Subcutaneous abdominal adipose tissue (tissue), 5 donors: ENCODE measurements at regions not wholly inside any gene's neighbourhood (a gene's known extent, or its start where the extent isn't known, plus 50 kb on each side); places are given as distances from the start of the nearest gene placed in this dataset.

ENCODE experiments used
- H3K27ac ChIP-seq: one replicate; pipeline ENCODE4 v1.7.0; 2013; ENCODE audit warnings: low read depth, mild to moderate bottlenecking, inconsistent platforms, low read length, moderate library complexity
- H3K27me3 ChIP-seq, 5 donors: one replicate each; pipeline ENCODE4 v1.7.0; 2013; ENCODE audit warnings: low read length in 5 of 5, inconsistent platforms in 1 of 5; ENCODE audit not compliant: control insufficient read depth in 5 of 5, insufficient read depth in 4 of 5
- H3K36me3 ChIP-seq, 5 donors: one replicate each; pipeline ENCODE4 v1.7.0; 2013; ENCODE audit warnings: low read length in 5 of 5; ENCODE audit not compliant: control insufficient read depth in 5 of 5, insufficient read depth in 5 of 5
- H3K4me1 ChIP-seq, 5 donors: one replicate each; pipeline ENCODE4 v1.7.0; 2013; ENCODE audit warnings: low read length in 5 of 5, mild to moderate bottlenecking in 3 of 5, moderate library complexity in 1 of 5; ENCODE audit not compliant: control insufficient read depth in 5 of 5, insufficient read depth in 5 of 5
- H3K4me3 ChIP-seq, 5 donors: one replicate each; pipeline ENCODE4 v1.7.0; 2013; ENCODE audit warnings: low read length in 5 of 5, low read depth in 1 of 5
- H3K9ac ChIP-seq, 5 donors: one replicate each; pipeline ENCODE4 v1.7.0; 2013; ENCODE audit warnings: low read length in 5 of 5, mild to moderate bottlenecking in 4 of 5, moderate library complexity in 3 of 5
- H3K9me3 ChIP-seq, 5 donors: one replicate each; pipeline ENCODE4 v1.7.0; 2013; ENCODE audit warnings: low read length in 5 of 5; ENCODE audit not compliant: control insufficient read depth in 5 of 5
- donor health status: healthy.
- donor health status: healthy.
- donor health status: healthy.
- donor health status: healthy.
- donor health status: healthy.

DNA sequence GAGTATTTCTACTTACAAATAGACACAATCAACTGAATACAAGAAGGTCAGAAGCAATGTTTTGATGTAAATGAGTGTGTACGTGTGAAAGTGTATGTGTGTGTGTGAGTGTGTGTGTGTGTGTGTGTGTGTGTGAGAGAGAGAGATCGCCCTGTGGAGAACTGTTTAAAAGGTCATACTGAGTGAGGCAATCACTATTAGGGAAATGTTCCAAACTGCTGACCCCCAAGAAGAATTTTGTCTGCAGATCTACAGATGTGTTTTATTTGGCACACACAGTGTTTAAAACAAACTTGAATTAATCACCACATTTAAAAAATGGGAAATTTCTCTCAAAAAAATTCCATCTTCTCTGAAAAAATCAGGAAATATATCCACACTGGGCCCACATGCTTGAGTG is 1069.1 kb downstream of the SLC6A15 start:
- no peak overlapping the region for H3K27ac ChIP-seq
- no peaks in the 10 kb centered on the region for H3K9me3 ChIP-seq
- H3K9ac ChIP-seq: no peak overlapping the region
- no peaks in the 10 kb centered on the region for H3K36me3 ChIP-seq
- peaks cover 0 to 11% (median 6%) of the 10 kb centered on the region in 5 donors for H3K4me1 ChIP-seq
- H3K27me3 ChIP-seq: no peaks in the 10 kb centered on the region
- no peak overlapping the region for H3K4me3 ChIP-seq

- Histone ChIP-seq H3K9ac (no peak overlapping the region), H3K27me3 (no peaks in the 10 kb centered on the region), H3K27ac (no peak overlapping the region), H3K4me1 (peaks cover 0 to 11% (median 6%) of the 10 kb centered on the region in 5 donors), H3K4me3 (no peak overlapping the region), H3K36me3 (no peaks in the 10 kb centered on the region), H3K9me3 (no peaks in the 10 kb centered on the region)
Observed at GRCh38 chr12:83841620-83842019, 1071.0 kb downstream of the SLC6A15 start.

GRCh38 chr12:83827860-83828259 is 1084.7 kb downstream of the SLC6A15 start:
- H3K9me3 ChIP-seq: no peaks in the 10 kb centered on the region
- peaks cover 0 to 8% (median 5%) of the 10 kb centered on the region in 5 donors for H3K4me1 ChIP-seq
- H3K27ac ChIP-seq: no peak overlapping the region
- H3K4me3 ChIP-seq: no peak overlapping the region
- no peaks in the 10 kb centered on the region for H3K36me3 ChIP-seq
- no peak overlapping the region for H3K9ac ChIP-seq
- H3K27me3 ChIP-seq: no peaks in the 10 kb centered on the region

- Histone ChIP-seq H3K4me3 (no peak overlapping the region), H3K27me3 (no peaks in the 10 kb centered on the region), H3K27ac (no peak overlapping the region), H3K36me3 (no peaks in the 10 kb centered on the region), H3K9me3 (no peaks in the 10 kb centered on the region), H3K9ac (no peak overlapping the region), H3K4me1 (peaks cover 0 to 8% (median 5%) of the 10 kb centered on the region in 5 donors)
Observed at GRCh38 chr12:83827193-83827592, 1085.4 kb downstream of the SLC6A15 start.

- Histone ChIP-seq H3K9ac (no peak overlapping the region), H3K4me3 (no peak overlapping the region), H3K36me3 (no peaks in the 10 kb centered on the region), H3K4me1 (peaks cover 0 to 10% (median 8%) of the 10 kb centered on the region in 5 donors), H3K27me3 (no peaks in the 10 kb centered on the region), H3K9me3 (no peaks in the 10 kb centered on the region), H3K27ac (no peak overlapping the region)
Observed at GRCh38 chr12:83826112-83826511, 1086.5 kb downstream of the SLC6A15 start.

DNA sequence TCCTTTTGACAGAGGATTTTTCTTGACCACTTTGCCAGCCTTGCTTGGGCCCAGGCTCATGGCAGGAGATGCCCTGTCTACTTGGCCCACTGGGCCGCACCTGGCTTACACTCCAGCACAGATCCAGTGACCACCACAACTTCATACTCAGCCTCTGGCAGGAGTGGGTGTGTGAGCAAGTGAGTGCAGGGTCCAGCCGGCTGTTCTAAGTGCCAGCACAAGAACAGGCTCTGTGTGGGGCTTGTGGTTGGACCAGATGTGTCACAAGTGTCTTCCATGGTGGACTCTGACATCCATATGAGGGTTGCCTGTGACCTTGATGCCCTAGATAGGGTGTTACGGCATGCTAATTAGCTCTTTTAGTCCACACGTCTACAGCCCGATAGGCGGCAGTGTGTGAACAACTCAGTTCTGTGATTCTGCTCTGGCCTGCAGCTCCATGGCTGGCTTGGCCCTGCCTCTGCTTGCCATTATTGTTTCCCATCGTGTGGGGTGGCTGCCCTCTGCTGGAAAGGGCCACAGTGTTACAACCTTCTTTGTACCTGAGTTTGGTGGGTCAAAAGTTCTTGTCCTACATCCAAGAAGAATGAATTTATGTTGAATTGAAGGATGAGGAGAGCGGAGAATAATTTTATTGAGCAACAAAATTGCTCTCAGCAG is 1089.1 kb downstream of the SLC6A15 start:
- H3K36me3 ChIP-seq: no peaks in the 10 kb centered on the region
- H3K4me3 ChIP-seq: no peak overlapping the region
- H3K9me3 ChIP-seq: no peaks in the 10 kb centered on the region
- H3K4me1 ChIP-seq: peaks cover 0 to 10% (median 8%) of the 10 kb centered on the region in 5 donors
- H3K27me3 ChIP-seq: no peaks in the 10 kb centered on the region
- H3K27ac ChIP-seq: no peak overlapping the region
- no peak overlapping the region for H3K9ac ChIP-seq

DNA sequence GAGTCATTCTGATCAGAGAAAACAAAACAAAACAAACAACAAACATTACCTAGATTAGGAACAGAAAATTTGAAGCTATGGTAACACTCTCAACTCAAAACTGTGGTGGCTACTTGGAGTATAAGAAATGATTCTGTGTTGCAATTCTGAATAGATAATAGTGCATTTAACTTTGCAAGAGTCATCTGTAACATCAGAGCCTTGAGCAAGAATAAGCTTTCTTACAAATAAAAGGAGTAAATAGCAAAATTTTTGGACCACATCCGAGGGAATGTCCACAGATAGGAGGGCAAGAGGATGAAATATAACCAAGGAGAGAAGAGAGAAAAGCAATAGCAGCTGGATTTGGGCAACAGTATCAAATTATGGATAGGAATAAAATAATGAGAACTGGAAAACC is 1090.6 kb downstream of the SLC6A15 start:
- H3K9me3 ChIP-seq: no peaks in the 10 kb centered on the region
- no peaks in the 10 kb centered on the region for H3K36me3 ChIP-seq
- no peaks in the 10 kb centered on the region for H3K27me3 ChIP-seq
- no peak overlapping the region for H3K27ac ChIP-seq
- peaks cover 0 to 5% (median 0%) of the 10 kb centered on the region in 5 donors for H3K4me1 ChIP-seq
- no peak overlapping the region for H3K9ac ChIP-seq
- no peak overlapping the region for H3K4me3 ChIP-seq

DNA sequence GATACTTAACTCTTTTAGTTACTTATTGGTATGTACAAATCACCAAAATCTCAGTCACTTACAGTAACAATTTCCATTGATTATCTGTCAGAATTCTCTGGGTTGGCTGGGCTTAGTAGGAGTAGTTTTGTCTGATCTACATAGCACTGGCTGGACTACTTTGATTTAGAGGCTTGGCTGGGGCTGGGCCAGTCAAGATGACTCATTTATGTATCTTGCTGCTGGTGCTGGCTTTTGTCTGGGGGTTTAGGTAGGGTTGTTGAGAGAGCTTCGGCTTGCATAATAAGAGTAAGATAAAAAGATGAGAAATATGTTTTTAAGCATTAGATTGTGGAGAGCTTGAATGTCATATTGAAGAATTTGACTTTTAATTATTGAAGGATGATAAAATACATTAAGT is 1093.7 kb downstream of the SLC6A15 start:
- Histone ChIP-seq H3K27me3 (no peaks in the 10 kb centered on the region), H3K36me3 (no peaks in the 10 kb centered on the region), H3K4me1 (peaks cover 0 to 5% (median 0%) of the 10 kb centered on the region in 5 donors), H3K27ac (no peak overlapping the region), H3K9ac (no peak overlapping the region), H3K9me3 (no peaks in the 10 kb centered on the region), H3K4me3 (no peak overlapping the region)

DNA sequence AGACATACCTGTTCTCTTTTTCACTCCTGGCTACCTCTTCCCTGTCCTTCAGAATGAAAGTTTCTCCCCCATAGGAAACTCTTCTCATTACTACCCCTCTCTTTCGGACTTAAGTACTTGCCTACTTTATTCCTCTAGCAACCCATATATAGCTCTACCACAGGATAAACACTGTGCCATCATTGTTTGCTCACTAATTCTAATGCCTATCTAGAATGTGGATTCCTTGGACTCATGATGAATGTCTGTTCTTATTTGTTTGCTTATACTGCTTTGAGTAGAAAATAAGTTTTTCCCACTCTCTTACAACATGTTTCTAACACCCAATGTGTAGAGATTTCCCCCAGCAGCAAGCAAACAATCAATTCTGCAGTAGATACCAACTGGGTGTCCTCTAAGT is 1094.9 kb downstream of the SLC6A15 start:
- no peaks in the 10 kb centered on the region for H3K27me3 ChIP-seq
- H3K36me3 ChIP-seq: no peaks in the 10 kb centered on the region
- H3K27ac ChIP-seq: no peak overlapping the region
- H3K4me3 ChIP-seq: no peak overlapping the region
- no peaks in the 10 kb centered on the region for H3K9me3 ChIP-seq
- H3K9ac ChIP-seq: no peak overlapping the region
- H3K4me1 ChIP-seq: peaks cover 0 to 5% (median 0%) of the 10 kb centered on the region in 5 donors

GRCh38 chr12:83808591-83808990 is 1104.0 kb downstream of the SLC6A15 start:
- Histone ChIP-seq H3K9me3 (no peaks in the 10 kb centered on the region), H3K36me3 (no peaks in the 10 kb centered on the region), H3K9ac (no peak overlapping the region), H3K4me3 (peak overlapping the region in 1 of 5 donors; percentile 29), H3K27ac (no peak overlapping the region), H3K27me3 (no peaks in the 10 kb centered on the region), H3K4me1 (peaks cover 0 to 15% (median 0%) of the 10 kb centered on the region in 5 donors)
